GM19025 (cell line): ENCODE measurements at regions not wholly inside any gene's neighbourhood (a gene's known extent, or its start where the extent isn't known, plus 50 kb on each side); places are given as distances from the start of the nearest gene placed in this dataset.
"Not testable (repeated sequence)": the region's sequence is repeated elsewhere in the genome, so short reads cannot be mapped to it uniquely, and the experiment has no call there.

Experiments used
- ATAC-seq: cut with Tn5 transposase; IDR thresholded peaks from one replicate; pipeline ENCODE4 v1.9.1; 2021; ENCODE audit warnings: mild to moderate bottlenecking, low read depth, moderate library complexity; ENCODE audit not compliant: unreplicated experiment

DNA sequence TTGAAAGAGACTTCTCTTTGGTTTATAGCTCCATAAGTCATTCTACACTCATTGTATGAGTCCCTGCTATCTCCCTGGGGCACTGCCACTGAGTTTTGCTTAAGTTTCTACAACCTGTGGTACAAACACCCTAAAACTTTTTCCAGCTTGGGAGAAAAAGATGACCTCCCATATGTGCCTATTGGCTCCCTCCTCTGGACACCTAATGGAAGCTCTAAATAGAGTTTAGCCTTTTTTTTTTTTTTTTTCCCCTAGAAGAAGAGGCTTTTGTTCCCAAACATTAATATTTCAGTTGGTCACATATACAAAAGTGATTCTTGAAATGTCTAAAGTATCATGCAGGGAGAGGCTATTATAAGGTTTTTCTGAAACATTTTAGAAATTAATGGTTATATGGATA is 547.2 kb upstream of the TMEFF2 start:
- no peak for ATAC-seq

- no peak for ATAC-seq
These were observed 540.7 kb upstream of the TMEFF2 start for GRCh38 chr2:192735447-192735846.

- ATAC-seq = no peak
These were observed 534.6 kb upstream of the TMEFF2 start for GRCh38 chr2:192729369-192729768.

- no peak for ATAC-seq
These were observed 531.3 kb upstream of the TMEFF2 start for GRCh38 chr2:192725991-192726390.

DNA sequence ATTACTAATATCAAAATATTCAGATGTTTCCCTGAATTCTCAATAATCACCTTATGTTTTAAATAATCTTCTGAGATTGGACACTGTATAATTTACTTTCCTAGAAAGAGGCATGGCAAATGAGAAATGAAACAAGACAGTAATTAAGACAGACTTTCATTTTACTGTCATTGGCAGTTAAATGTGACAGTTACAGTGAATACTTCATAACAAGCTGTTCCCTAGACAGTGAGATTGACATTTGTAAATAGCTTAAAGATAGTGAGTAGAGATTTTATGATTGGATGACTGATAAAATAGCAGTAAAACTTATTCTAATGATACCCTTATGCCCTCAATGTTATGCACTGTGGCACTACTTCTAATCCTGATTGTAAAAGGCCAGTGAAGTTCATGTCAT is 524.9 kb upstream of the TMEFF2 start:
- ATAC-seq = no peak

- ATAC-seq = no peak
These were observed 523.6 kb upstream of the TMEFF2 start for GRCh38 chr2:192718340-192718739.

- ATAC-seq = no peak
These were observed 506.2 kb upstream of the TMEFF2 start for GRCh38 chr2:192700934-192701333.

GRCh38 chr2:192697880-192698279 is 503.1 kb upstream of the TMEFF2 start:
- ATAC-seq = no peak

DNA sequence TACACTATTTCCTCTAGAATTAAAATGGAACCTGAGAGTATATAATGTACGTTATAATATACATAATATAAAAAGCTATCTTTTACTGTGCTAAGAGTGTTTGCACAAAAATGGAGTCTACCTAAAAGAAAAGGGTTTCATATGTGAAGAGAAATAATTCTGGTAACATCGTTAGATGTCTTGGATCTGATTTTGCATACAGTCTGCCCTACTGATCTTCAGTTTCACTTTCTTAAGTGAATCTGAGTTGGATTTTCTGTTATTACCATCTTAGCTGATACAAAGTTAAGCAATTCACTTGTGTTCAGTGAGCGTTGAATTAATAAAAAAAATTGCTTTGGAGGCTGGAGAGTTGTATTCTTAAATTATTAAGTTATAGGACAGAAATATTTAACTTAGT is 502.1 kb upstream of the TMEFF2 start:
- ATAC-seq = no peak

DNA sequence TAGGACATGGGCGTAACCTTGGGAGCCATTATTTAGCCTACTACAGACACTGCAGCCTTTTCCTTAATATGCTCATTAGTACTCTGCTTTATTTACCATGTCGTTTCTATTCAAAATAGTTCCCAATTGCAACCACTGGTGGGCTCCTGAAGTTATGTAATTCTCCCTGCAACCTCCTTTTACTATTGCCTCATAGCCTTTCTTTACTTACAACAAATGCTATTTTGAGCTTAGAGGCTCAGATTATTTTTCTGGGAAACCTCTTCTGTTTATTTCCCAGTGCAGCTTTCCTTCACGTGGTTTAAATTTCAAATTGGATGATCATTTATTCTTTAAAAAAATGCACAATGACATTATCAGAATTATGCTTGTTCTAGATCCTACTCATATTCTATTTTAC is 492.3 kb upstream of the TMEFF2 start:
- no peak for ATAC-seq

- not testable (repeated sequence) for ATAC-seq
These were observed 487.8 kb upstream of the TMEFF2 start for GRCh38 chr2:192682511-192682910.

- no peak for ATAC-seq
These were observed 480.9 kb upstream of the TMEFF2 start for GRCh38 chr2:192675681-192676080.

DNA sequence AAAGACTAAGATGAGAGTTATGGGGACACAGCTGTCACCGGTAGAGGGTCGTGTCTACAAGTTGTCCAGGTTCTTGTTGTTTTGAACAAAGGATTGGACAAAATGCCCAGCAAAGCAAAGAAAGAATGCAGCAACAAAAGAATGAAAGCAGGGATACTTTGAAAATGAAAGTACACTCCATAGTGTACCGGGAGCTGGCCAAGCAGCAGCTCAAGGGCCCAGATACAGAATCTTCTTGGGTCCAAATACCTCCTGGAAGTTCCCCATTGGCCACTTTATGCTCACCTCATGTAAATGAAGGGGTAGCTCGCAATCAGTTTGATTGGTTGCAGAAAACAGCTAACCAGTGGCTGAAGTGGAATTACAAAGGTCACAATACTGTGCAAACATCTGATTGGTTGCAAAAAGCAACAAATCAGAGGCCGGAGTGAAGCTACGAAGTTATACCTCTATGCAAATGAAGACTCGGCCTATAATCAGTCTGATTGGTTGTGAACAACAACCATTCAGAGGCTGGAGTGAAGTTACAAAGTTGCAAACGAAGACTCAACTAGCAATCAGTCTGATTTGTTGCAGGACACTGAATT is 474.9 kb upstream of the TMEFF2 start:
- no peak for ATAC-seq

DNA sequence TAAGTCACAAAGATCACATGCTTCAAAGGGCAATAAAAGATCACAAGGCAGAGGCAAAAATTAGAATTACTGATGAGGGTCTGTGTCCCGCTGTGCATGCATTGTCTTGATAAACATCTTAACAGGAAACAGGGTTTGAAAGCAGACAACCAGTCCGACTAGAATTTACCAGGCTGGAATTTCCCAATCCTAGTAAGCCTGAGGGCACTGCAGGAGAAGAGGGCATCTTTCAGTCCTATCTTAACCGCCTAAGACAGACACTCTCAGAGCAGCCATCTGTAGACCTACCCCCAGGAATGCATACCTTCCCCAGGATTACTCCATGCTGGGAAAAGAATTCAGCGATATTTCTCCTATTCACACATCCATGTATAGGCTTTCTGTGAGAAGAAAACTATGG is 465.8 kb upstream of the TMEFF2 start:
- ATAC-seq = not testable (repeated sequence)

DNA sequence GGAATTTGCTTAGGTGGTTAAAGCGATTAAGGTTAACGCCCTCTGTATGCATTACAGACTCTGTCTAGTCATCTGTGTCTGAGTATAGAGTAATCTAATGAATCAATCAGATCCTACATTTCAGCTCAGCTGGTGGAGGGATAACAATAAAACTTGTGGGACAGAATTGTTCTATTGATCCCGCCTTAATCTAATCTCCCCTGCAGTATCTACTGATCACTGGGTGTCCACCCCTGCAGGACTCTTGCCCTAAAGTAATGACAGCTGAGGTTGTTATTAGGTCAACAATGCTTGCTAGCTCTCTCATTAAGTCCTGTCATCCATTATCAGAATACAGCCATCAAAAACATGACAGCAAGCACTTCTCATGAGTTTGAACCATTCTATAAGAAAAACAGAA is 462.6 kb upstream of the TMEFF2 start:
- ATAC-seq = no peak

DNA sequence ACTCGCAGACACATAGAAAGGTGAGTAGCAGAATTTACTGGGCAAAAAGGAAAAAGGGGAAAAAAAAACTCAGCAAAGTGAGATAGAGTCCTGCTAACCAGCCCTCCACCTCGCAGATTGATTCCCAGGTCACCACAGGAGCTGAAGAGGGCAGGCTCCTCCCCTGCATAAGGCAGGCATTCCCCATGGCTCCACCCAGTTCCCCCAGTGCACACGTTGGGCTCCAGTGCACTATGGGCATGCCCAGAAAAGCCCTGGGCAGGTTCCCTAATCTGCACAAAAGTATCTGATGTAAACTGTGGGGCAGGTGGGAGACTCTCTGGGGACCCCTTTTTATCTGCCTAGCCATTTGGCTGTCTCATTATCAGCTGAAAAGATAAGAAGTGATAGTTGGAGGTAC is 461.2 kb upstream of the TMEFF2 start:
- no peak for ATAC-seq

DNA sequence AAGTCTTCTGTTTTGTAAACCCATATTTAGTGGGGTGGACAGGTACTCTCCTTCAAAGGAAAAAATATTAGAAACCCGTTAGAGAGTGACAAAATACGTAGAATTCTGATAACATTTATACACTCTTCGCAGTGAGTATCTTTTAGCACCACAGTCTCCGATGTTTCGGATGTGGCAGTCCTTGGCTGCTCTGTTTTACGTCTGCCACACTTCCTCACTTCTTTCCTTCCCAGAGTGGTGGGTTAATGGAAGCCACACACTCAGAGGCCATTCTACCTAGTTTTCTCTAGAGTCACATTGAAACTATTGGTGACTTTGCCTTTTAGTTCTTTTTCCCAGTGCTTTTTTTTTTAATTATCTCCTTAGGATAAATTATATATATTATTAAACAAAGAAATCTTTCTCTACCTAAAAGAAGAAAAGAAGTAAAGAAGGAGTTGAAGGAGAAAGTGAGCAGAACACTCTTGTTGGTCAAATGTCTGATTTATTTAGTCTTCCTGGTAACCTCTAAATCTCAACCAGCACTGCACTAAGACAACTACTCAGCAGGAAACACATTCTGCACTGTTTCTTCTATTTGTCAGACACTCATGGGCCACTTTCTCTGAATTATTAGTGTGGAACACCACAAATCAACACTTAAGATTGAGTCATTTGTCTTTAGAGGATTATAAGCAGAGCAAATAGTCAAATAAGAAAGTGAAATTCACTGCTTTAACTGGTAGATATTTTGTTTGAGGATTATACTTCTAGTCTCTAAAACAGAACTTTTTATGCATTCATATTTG is 451.3 kb upstream of the TMEFF2 start:
- ATAC-seq = no peak

DNA sequence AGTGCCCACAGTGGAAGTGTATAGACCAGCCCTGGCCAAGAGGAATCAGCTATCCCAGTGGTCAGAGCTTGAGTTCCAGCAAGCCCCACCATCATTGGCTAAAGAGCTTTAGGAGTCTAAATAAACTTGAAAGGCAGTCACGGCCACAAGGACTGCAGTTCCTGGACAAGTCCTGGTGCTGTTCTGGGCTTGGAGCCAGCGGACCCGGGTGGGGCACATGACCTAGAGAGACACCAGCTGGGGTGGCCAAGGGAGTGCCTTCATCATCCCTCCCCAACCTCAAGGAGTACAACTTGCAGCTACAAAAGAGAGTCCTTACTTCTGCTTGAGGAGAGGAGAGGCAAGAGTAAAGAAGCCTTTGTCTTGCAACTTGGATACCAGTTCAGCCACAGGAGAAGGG is 439.8 kb upstream of the TMEFF2 start:
- ATAC-seq = no peak

DNA sequence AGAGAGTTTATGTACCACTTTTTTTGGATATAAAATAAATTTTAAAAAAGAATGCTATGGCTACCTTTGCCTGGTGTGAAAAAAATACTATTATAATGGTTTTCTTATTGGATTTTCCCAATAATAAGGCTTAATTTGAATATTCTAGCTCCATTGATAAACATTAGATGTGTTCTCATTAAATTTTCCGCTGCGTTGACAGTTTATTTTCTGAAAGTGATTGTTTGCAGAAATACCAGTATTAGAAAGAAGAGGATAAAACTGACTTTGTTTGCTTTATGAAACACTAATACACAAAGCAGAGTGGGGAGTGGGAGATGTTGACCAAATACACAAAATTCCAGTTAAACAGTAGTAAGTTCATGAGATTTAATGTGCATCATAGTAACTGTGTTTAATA is 433.3 kb upstream of the TMEFF2 start:
- no peak for ATAC-seq

DNA sequence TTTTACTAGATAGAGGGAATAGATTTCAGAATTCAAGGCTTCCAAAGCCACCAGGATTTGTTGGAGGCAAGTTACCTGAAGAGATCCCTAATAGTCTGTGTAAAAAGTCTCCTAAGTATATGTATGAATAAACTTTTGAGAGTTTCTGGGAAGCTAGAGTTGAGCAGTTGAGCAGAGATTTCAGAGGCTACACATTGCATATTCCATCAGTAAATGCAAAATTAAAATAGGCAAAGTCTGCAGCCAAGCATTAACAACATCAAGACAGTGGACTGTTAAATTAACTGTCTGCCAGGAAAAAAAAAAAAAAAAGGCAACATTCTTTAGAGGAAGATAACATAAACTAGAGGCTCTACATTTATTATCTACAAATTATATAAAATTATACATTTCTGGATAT is 420.4 kb upstream of the TMEFF2 start:
- ATAC-seq = no peak

- no peak for ATAC-seq
These were observed 409.6 kb upstream of the TMEFF2 start for GRCh38 chr2:192604295-192604694.

GRCh38 chr2:192598649-192599048 is 403.9 kb upstream of the TMEFF2 start:
- ATAC-seq = not testable (repeated sequence)
